ENCODE measurements at regions not wholly inside any gene's neighbourhood (a gene's known extent, or its start where the extent isn't known, plus 50 kb on each side); places are given as distances from the start of the nearest gene placed in this dataset.
"Not testable (repeated sequence)": the region's sequence is repeated elsewhere in the genome, so short reads cannot be mapped to it uniquely, and the experiment has no call there.

GRCh38 chr5:165370233-165370632 is 1864.8 kb downstream of the MAT2B start:
- DNase-seq, result no peak

GRCh38 chr5:165370794-165371193 is 1865.4 kb downstream of the MAT2B start:
- DNase-seq, result no peak

GRCh38 chr5:165375201-165375600 is 1869.8 kb downstream of the MAT2B start:
- no peak for DNase-seq

GRCh38 chr5:165393839-165394238 is 1888.4 kb downstream of the MAT2B start:
- no peak for DNase-seq

- DNase-seq, result no peak
Measured at GRCh38 chr5:165397516-165397915, 1892.1 kb downstream of the MAT2B start.

- no peak for DNase-seq
Measured at GRCh38 chr5:165400086-165400485, 1894.7 kb downstream of the MAT2B start.

GRCh38 chr5:165404917-165405316 is 1899.5 kb downstream of the MAT2B start:
- DNase-seq, result no peak

- DNase-seq, result no peak
Measured at GRCh38 chr5:165405340-165405739, 1899.9 kb downstream of the MAT2B start.

- DNase-seq, result no peak
Measured at GRCh38 chr5:165407352-165407751, 1901.9 kb downstream of the MAT2B start.

GRCh38 chr5:165410476-165410875 is 1905.1 kb downstream of the MAT2B start:
- DNase-seq, result no peak

GRCh38 chr5:165411532-165411931 is 1906.1 kb downstream of the MAT2B start:
- DNase-seq, result not testable (repeated sequence)

- no peak for DNase-seq
Measured at GRCh38 chr5:165420493-165420892, 1915.1 kb downstream of the MAT2B start.

GRCh38 chr5:165423697-165424299 is 1918.4 kb downstream of the MAT2B start:
- no peak for DNase-seq

GRCh38 chr5:165425594-165425993 is 1920.2 kb downstream of the MAT2B start:
- no peak for DNase-seq

- no peak for DNase-seq
Measured at GRCh38 chr5:165448753-165449152, 1943.3 kb downstream of the MAT2B start.

GRCh38 chr5:165457859-165458481 is 1952.6 kb downstream of the MAT2B start:
- no peak for DNase-seq

- no peak for DNase-seq
Measured at GRCh38 chr5:165459232-165459631, 1953.8 kb downstream of the MAT2B start.

GRCh38 chr5:165460911-165461310 is 1955.5 kb downstream of the MAT2B start:
- no peak for DNase-seq

- no peak for DNase-seq
Measured at GRCh38 chr5:165477546-165477945, 1972.1 kb downstream of the MAT2B start.

- DNase-seq, result no peak
Measured at GRCh38 chr5:165495829-165496380, 1990.5 kb downstream of the MAT2B start.

- DNase-seq, result no peak
Measured at GRCh38 chr5:165497707-165498106, 1992.3 kb downstream of the MAT2B start.

- DNase-seq, result no peak
Measured at GRCh38 chr5:165502893-165503691, 1997.7 kb downstream of the MAT2B start.

GRCh38 chr5:165504674-165505073 is 1999.3 kb downstream of the MAT2B start:
- DNase-seq, result no peak

- no peak for DNase-seq
Measured at GRCh38 chr5:165508286-165508685, 2002.9 kb downstream of the MAT2B start.

Data from NCI-H1092 treated with DMSO at 0.1 percent for 48 hours (cell line).